ENCODE measurements at regions not wholly inside any gene's neighbourhood (a gene's known extent, or its start where the extent isn't known, plus 50 kb on each side); places are given as distances from the start of the nearest gene placed in this dataset.

GRCh38 chr1:55886856-55887712 is 671.9 kb upstream of the USP24 start:
- ATAC-seq = no peak
- Histone ChIP-seq H3K9me3 (ENCODE audit: control insufficient read depth, insufficient read depth, low read length) (no peaks in the 10 kb centered on the region), H3K4me3 (ENCODE audit: low read length) (no peak overlapping the region), H3K27ac (ENCODE audit: low read length) (no peak overlapping the region), H3K36me3 (ENCODE audit: control insufficient read depth, insufficient read depth, low read length) (no peaks in the 10 kb centered on the region), H3K27me3 (ENCODE audit: control insufficient read depth, insufficient read depth, low read length) (no peaks in the 10 kb centered on the region), H3K4me1 (ENCODE audit: control insufficient read depth, insufficient read depth, low read length) (no peaks in the 10 kb centered on the region)
- 98% methylated on average over 3 of the region's 4 CpGs for WGBS (ENCODE audit: insufficient coverage)
- peaks cover 7% of the 10 kb centered on the region in 2 donors for H3K27me3 Mint-ChIP-seq (ENCODE audit: low read depth in 2 of 2)
- no peak for TF ChIP-seq CTCF (IDR thresholded peaks at IDR 0.05)
- intact Hi-C loops (cut with micrococcal nuclease) = no loop called here
- no peaks in the 10 kb centered on the region for H3K9me3 Mint-ChIP-seq
- H3K4me3 Mint-ChIP-seq = no peak overlapping the region
- DNase-seq = no peak
- peaks cover 6 to 11% of the 10 kb centered on the region in 2 donors for H3K4me1 Mint-ChIP-seq
- H3K36me3 Mint-ChIP-seq = no peaks in the 10 kb centered on the region
- H3K27ac Mint-ChIP-seq = no peak overlapping the region

- no peak overlapping the region for H3K4me3 ChIP-seq (ENCODE audit: low read length)
- H3K27ac ChIP-seq (ENCODE audit: low read length) = no peak overlapping the region
- H3K4me3 Mint-ChIP-seq = no peak overlapping the region
- no peak for DNase-seq
- ATAC-seq = no peak
- H3K27me3 Mint-ChIP-seq (ENCODE audit: low read depth in 2 of 2) = peaks cover 4 to 7% of the 10 kb centered on the region in 2 donors
- H3K4me1 ChIP-seq (ENCODE audit: control insufficient read depth, insufficient read depth, low read length) = no peaks in the 10 kb centered on the region
- intact Hi-C loops (cut with micrococcal nuclease) = no loop called here
- no peak for TF ChIP-seq CTCF (IDR thresholded peaks at IDR 0.05)
- no peaks in the 10 kb centered on the region for H3K9me3 ChIP-seq (ENCODE audit: control insufficient read depth, insufficient read depth, low read length)
- no peaks in the 10 kb centered on the region for H3K9me3 Mint-ChIP-seq
- no peaks in the 10 kb centered on the region for H3K36me3 ChIP-seq (ENCODE audit: control insufficient read depth, insufficient read depth, low read length)
- H3K4me1 Mint-ChIP-seq = peaks cover 6 to 11% of the 10 kb centered on the region in 2 donors
- no peaks in the 10 kb centered on the region for H3K27me3 ChIP-seq (ENCODE audit: control insufficient read depth, insufficient read depth, low read length)
- WGBS (ENCODE audit: insufficient coverage) = 47% methylated on average over 2 of the region's 2 CpGs
- no peaks in the 10 kb centered on the region for H3K36me3 Mint-ChIP-seq
- no peak overlapping the region for H3K27ac Mint-ChIP-seq
Observed at GRCh38 chr1:55885619-55886018, 670.5 kb upstream of the USP24 start.

- peak overlapping the region in 1 of 2 donors; percentile 61 for H3K27ac Mint-ChIP-seq
- no peak for TF ChIP-seq CTCF (IDR thresholded peaks at IDR 0.05)
- H3K36me3 Mint-ChIP-seq = no peaks in the 10 kb centered on the region
- WGBS (ENCODE audit: insufficient coverage) = 38% methylated on average over 4 of the region's 6 CpGs
- H3K27me3 Mint-ChIP-seq (ENCODE audit: low read depth in 2 of 2) = peaks cover under 1 to 7% of the 10 kb centered on the region in 2 donors
- H3K4me1 Mint-ChIP-seq = peaks cover 6 to 11% of the 10 kb centered on the region in 2 donors
- Histone ChIP-seq H3K36me3 (ENCODE audit: control insufficient read depth, insufficient read depth, low read length) (no peaks in the 10 kb centered on the region), H3K9me3 (ENCODE audit: control insufficient read depth, insufficient read depth, low read length) (no peaks in the 10 kb centered on the region), H3K4me3 (ENCODE audit: low read length) (no peak overlapping the region), H3K27me3 (ENCODE audit: control insufficient read depth, insufficient read depth, low read length) (no peaks in the 10 kb centered on the region), H3K4me1 (ENCODE audit: control insufficient read depth, insufficient read depth, low read length) (no peaks in the 10 kb centered on the region), H3K27ac (ENCODE audit: low read length) (no peak overlapping the region)
- H3K9me3 Mint-ChIP-seq = no peaks in the 10 kb centered on the region
- ATAC-seq (peak; percentile 64 to 89 (median 64)), DNase-seq (no peak)
- intact Hi-C loops (cut with micrococcal nuclease) = no loop called here
- H3K4me3 Mint-ChIP-seq = no peak overlapping the region
Observed at GRCh38 chr1:55882931-55883330, 667.8 kb upstream of the USP24 start.
